SH-SY5Y (cell line): ENCODE measurements at regions not wholly inside any gene's neighbourhood (a gene's known extent, or its start where the extent isn't known, plus 50 kb on each side); places are given as distances from the start of the nearest gene placed in this dataset.

Experiments used
- GATA2 ChIP-seq: IDR thresholded peaks from 2 replicates; pipeline ENCODE4 v1.6.1; 2011; ENCODE audit warnings: mild to moderate bottlenecking, low read depth, low read length
- GATA3 ChIP-seq: IDR thresholded peaks from 2 replicates; pipeline ENCODE4 v1.6.1; 2011; ENCODE audit warnings: low read depth, mild to moderate bottlenecking, low read length, moderate library complexity

DNA sequence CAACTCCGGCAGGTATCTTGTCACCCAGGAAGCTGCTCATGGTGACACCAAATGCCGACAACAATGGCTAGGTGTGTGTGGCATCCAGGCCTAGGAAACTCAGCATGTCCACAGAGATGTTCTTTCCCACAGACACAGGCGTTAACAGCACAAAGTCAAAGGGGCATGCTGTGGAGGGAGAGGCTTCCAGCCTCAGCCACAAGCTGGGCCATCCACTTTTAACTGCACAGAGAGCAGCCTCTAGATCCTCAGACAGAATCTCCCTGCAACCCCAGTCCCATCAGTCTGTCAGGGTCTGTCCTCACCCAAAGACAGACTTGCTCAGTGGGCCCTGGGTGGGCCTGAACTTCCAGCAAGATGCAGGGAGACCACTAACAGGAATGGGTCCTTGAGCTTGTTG lies 58.5 kb upstream of the BCAR3 start:
- no peak for TF ChIP-seq GATA3
- no peak for TF ChIP-seq GATA2
